ENCODE measurements at regions not wholly inside any gene's neighbourhood (a gene's known extent, or its start where the extent isn't known, plus 50 kb on each side); places are given as distances from the start of the nearest gene placed in this dataset.

DNA sequence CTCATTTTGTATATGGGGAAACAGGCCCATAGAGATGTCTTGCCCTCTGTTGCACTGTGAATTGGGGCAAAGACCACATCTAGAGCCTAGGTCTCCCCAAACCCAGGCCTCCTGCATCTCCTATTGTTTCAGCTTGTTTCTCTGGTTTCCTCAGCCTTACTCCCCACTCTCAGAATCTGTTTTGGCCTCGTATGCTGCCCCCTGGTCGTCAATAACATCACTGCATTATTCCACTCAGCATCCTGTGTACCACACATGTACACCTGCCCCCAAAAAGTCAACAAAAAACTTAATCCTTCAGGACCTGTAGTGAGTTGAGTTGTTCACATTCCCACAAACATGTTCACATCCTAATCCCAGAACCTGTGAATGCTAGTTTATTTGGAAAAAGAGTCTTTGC lies 184.8 kb downstream of the BRINP2 start:
- TF ChIP-seq TAF1 (IDR thresholded peaks at IDR 0.05; ENCODE audit: borderline replicate concordance, low read depth, low read length) (no peak), POLR2AphosphoS5 (IDR thresholded peaks at IDR 0.05; ENCODE audit: low read depth, low read length) (no peak)

Measured in GM12892 (cell line).